Activated CD4-positive, alpha-beta T cell treated with anti-CD3 and anti-CD28 coated beads, Interleukin-2, amount 10 ng/mL, durations not matched to agents 24 days and 14 days (primary cell): ENCODE measurements at regions not wholly inside any gene's neighbourhood (a gene's known extent, or its start where the extent isn't known, plus 50 kb on each side); places are given as distances from the start of the nearest gene placed in this dataset.

ENCODE experiments used
- DNase-seq: peaks from one replicate; pipeline ENCODE4 v3.0.0; 2022
- H3K27ac Mint-ChIP-seq: one replicate; pipeline ENCODE4 v1.8.0; 2022; ENCODE audit warnings: mild to moderate bottlenecking, mixed read lengths
- H3K27me3 Mint-ChIP-seq: one replicate; pipeline ENCODE4 v1.8.0; 2022; ENCODE audit warnings: mixed read lengths
- H3K36me3 Mint-ChIP-seq: one replicate; pipeline ENCODE4 v1.8.0; 2022; ENCODE audit warnings: low read depth, mild to moderate bottlenecking, mixed read lengths
- H3K4me1 Mint-ChIP-seq: one replicate; pipeline ENCODE4 v1.8.0; 2021; ENCODE audit warnings: mixed read lengths
- H3K4me3 Mint-ChIP-seq: one replicate; pipeline ENCODE4 v1.8.0; 2022; ENCODE audit warnings: mild to moderate bottlenecking, moderate library complexity, mixed read lengths
- H3K9me3 Mint-ChIP-seq: one replicate; pipeline ENCODE4 v1.8.0; 2021; ENCODE audit warnings: mixed read lengths
- intact Hi-C: fragments of 100-400 bp; cut with micrococcal nuclease; formaldehyde crosslinking; loops from one replicate; pipeline ENCODE4 v1.15.1; 2023

DNA sequence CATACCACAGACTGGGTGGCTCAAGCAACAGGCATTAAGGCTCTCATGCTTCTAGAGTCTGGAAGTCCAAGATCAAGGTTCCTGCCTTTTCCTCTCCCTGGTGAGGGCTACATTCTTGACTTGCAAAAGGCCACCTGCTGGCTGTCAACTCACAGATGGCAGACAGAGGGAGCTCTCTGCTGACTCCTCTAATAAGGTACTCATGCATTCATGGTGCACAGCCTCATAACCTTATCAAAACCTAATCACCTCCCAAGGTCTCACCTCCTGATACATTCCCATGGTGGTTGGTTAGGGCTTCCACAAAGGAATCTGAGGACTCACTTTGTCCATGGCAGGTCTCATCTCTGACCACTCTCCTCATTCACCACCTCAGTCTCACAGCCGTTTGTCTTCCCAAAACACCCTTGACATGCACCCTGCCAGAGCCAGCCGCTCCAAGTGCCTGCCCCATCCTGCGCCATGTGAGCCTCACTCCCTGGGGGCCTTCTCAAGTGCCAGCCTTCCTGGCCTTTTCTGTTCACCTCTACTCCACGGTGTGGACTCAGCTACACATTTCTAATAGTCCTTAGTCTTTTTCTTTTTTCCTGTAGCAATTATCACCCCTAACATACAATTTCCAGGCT lies 400.3 kb upstream of the ADARB2 start:
- peaks cover 4% of the 10 kb centered on the region for H3K27me3 Mint-ChIP-seq
- no peaks in the 10 kb centered on the region for H3K9me3 Mint-ChIP-seq
- no peak overlapping the region for H3K4me3 Mint-ChIP-seq
- DNase-seq = peak; percentile 61
- intact Hi-C loops = no loop called here
- no peaks in the 10 kb centered on the region for H3K4me1 Mint-ChIP-seq
- H3K36me3 Mint-ChIP-seq = no peaks in the 10 kb centered on the region
- no peak overlapping the region for H3K27ac Mint-ChIP-seq

DNA sequence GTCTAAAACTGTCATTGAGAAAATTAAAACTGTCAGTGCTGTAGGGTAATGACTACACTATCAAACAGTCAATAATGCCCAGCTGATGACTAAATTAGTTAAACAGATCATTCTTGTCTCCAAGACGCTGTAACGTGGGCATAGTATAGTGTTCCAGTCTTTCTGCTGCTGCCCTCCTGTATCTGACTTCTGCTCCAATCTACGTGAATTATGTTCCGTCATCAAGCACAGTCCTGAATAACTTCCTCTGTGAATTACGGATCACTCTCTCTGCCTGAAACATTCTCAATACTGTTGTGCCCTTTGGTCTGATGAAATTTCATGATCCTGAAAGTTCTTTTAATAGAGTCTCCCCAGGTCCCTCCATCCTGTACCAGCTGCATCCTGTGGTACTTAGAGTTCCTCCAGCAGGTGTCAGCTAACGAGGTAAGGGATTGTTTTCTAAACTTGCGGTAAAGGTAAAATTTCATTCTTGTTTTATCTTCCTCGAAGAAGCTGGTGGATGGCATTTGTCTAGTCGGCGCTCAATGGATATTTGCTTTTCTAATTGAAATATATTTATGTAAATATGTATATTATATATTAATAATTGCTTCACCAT lies 393.5 kb upstream of the ADARB2 start:
- no peaks in the 10 kb centered on the region for H3K27me3 Mint-ChIP-seq

DNA sequence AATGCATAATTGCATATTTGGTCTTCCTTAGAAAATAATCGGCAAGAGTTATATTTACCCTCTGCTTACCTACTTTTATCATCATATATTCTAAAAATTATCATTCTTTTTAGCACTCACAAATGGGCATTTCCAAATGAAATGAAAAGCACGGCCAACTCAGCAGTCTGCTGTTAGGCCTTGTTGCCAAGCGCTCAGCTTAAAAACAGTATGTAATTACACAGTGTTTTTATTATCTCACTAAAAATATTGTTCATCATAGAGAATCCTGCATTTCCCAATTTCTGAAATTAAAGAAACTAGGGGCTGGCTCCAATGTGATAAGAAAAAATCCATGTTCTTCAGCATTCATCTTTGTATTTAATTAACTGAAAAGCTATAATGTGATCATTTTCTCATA lies 391.7 kb upstream of the ADARB2 start:
- DNase-seq = no peak
- H3K27me3 Mint-ChIP-seq = no peaks in the 10 kb centered on the region
- no peak overlapping the region for H3K27ac Mint-ChIP-seq
- no peak overlapping the region for H3K4me3 Mint-ChIP-seq
- H3K36me3 Mint-ChIP-seq = no peaks in the 10 kb centered on the region
- no peaks in the 10 kb centered on the region for H3K4me1 Mint-ChIP-seq
- no peaks in the 10 kb centered on the region for H3K9me3 Mint-ChIP-seq
- intact Hi-C loops = no loop called here

More for the DNA sequence above, 393.5 kb upstream of the ADARB2 start:
- Mint-ChIP-seq H3K36me3 (no peaks in the 10 kb centered on the region), H3K27ac (no peak overlapping the region), H3K4me3 (no peak overlapping the region), H3K4me1 (no peaks in the 10 kb centered on the region), H3K9me3 (no peaks in the 10 kb centered on the region)
- no peak for DNase-seq
- intact Hi-C loops = no loop called here

DNA sequence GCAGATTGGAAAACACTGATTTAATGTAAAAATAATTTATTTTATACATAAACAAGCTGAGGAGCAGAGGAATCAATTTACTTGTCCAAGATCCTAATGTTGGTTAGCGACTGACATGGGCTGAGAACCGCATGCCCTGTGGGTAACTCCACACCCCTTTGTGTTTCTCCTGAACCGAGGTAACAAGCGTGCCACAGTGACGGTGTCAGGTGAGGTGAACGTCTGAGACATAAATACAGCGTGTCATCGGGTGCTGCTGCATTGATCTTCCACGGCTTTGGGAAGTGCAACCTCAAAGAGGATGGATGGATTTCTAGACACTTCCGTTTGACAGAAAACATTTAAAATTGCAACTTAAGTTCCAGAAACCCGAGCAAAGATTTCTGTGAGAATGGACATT lies 386.8 kb upstream of the ADARB2 start:
- no peak overlapping the region for H3K27ac Mint-ChIP-seq
- H3K27me3 Mint-ChIP-seq = no peaks in the 10 kb centered on the region
- no peaks in the 10 kb centered on the region for H3K4me1 Mint-ChIP-seq
- intact Hi-C loops = no loop called here
- no peak overlapping the region for H3K4me3 Mint-ChIP-seq
- no peaks in the 10 kb centered on the region for H3K36me3 Mint-ChIP-seq
- H3K9me3 Mint-ChIP-seq = no peaks in the 10 kb centered on the region
- no peak for DNase-seq

DNA sequence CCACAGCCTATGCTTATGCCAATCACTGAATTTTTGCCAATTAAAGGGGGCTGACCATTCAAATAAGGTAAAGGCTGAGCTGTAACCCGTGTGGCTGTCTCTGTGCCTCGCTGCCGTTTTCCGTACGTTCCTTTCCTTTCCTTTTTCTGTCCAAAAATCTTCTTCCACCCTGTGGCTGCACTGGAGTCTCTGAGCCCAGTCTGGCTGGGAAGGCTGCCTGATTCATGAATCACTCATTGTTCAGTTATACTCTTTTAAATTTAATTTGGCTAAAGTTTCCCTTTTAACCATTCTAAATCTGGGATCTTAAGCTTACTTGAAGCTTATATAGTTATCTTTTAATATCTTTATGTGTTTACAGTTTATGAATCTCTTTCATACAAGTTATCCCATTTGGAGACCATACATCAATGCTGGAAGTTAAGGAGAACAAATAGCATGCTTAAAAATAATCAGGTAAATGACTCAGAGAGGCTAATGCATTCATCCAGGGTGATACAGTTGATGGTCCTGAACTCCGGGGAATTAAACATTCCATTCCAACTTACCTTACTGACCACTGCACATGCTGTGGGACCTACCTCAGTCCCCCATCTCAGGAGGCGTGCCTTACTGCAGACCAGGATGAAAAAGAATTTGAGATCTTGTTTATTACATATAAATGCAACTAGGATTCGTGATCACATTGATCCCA lies 385.3 kb upstream of the ADARB2 start:
- Mint-ChIP-seq H3K36me3 (no peaks in the 10 kb centered on the region), H3K4me3 (no peak overlapping the region), H3K4me1 (no peaks in the 10 kb centered on the region), H3K9me3 (no peaks in the 10 kb centered on the region), H3K27ac (no peak overlapping the region), H3K27me3 (no peaks in the 10 kb centered on the region)
- intact Hi-C loops = no loop called here
- DNase-seq = peak; percentile 32

DNA sequence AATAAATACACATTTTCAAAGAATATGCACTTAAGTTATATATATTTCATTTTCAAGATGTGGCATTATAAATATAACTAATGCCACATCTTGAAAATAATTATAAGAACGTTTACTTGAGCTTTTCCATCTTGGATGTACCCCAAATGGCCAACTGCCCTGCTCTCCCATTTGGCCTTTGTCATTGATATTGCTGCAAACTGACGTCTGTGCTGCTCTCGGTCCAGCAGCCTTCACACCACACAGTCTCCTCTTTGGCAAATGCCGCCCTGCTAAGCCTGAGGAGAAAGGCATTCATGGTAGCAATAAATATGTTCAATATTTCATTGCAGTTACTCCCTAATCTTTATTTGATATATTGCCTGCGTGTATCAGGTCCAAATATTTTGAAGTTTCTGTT lies 384.6 kb upstream of the ADARB2 start:
- Mint-ChIP-seq H3K27ac (no peak overlapping the region), H3K27me3 (no peaks in the 10 kb centered on the region), H3K4me3 (no peak overlapping the region), H3K36me3 (no peaks in the 10 kb centered on the region), H3K9me3 (no peaks in the 10 kb centered on the region), H3K4me1 (no peaks in the 10 kb centered on the region)
- intact Hi-C loops = no loop called here
- DNase-seq = no peak

DNA sequence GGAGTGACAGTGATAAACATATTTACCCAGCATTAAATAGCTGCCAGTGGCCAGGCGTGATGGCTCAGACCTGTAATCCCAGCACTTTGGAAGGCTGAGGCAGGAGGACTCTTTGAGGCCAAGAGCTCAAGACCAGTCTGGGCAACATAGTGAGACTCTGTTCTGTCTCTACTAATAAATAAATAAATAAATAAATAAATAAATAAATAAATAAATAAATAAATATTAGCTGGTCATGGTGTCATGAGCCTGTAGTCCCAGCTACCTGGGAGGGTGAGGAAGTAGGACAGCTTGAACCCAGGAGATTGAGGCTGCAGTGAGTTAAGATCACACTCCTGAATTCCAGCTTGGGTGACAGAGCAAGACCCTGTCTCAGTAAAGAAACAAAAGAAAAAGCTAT lies 384.0 kb upstream of the ADARB2 start:
- Mint-ChIP-seq H3K27ac (no peak overlapping the region), H3K36me3 (no peaks in the 10 kb centered on the region), H3K4me1 (no peaks in the 10 kb centered on the region), H3K9me3 (no peaks in the 10 kb centered on the region), H3K27me3 (no peaks in the 10 kb centered on the region), H3K4me3 (no peak overlapping the region)
- intact Hi-C loops = no loop called here
- DNase-seq = no peak

DNA sequence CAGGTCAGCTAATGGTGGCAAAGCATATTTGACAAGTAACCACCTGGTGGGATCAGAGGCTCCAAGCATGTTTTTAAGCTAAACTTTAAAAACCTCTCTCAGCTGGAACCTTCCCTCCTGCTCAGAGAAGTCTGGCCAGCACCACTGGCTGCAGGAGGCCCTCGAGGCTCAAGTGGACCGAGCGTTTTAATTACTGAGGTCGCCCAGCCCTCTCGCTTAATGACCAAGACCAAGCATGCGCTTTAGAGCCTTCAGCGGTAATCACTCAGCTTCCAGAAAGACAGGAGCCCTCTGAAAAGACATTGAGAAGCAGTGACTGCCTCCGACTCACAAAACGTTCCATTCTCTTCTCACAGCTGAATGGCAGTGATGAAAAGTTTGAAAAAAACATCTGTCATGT lies 383.4 kb upstream of the ADARB2 start:
- DNase-seq = no peak
- Mint-ChIP-seq H3K36me3 (no peaks in the 10 kb centered on the region), H3K4me3 (no peak overlapping the region), H3K4me1 (no peaks in the 10 kb centered on the region), H3K27me3 (no peaks in the 10 kb centered on the region), H3K9me3 (no peaks in the 10 kb centered on the region), H3K27ac (no peak overlapping the region)
- intact Hi-C loops = no loop called here

DNA sequence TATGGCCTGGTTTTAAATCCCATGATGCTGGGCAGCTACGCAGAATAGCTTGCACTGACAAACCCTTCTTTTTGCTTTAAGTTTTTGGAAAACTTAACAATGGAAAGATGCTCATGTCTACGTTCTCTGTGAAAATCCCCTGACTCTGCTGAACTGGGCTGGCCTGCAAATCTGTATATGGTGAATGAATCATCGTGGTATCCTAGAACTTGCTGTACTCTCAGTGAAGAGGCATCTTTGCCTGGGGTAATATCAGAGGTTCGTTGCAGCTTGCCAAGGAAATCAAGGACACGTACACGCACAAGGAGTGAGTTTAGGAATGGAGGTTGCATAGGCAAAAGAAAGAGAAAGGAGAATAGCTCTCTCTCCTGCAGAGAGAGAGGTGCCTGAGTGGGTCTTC lies 382.0 kb upstream of the ADARB2 start:
- no peaks in the 10 kb centered on the region for H3K9me3 Mint-ChIP-seq
- intact Hi-C loops = no loop called here
- no peak overlapping the region for H3K4me3 Mint-ChIP-seq
- H3K36me3 Mint-ChIP-seq = no peaks in the 10 kb centered on the region
- no peaks in the 10 kb centered on the region for H3K4me1 Mint-ChIP-seq
- no peaks in the 10 kb centered on the region for H3K27me3 Mint-ChIP-seq
- H3K27ac Mint-ChIP-seq = no peak overlapping the region
- DNase-seq = no peak

DNA sequence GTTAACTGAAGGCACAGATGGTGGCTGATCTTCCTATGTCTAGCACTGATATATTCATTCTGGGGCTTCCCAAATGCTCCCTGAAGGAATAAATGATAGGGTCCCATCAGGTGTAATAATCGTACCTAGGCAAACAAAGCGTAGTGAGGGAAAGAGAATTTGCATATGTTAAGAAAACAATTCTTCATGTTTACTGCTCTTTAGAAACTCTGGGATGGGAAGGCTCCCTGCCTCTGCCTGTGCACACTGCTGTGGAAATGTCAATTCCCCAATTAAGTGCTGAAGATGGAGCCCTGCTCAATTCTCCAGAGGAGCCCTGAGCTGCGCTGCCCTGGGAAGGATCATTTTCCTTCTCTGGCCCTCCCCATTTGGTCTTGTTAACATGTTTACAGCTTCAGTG lies 380.9 kb upstream of the ADARB2 start:
- no peaks in the 10 kb centered on the region for H3K9me3 Mint-ChIP-seq
- H3K36me3 Mint-ChIP-seq = no peaks in the 10 kb centered on the region
- intact Hi-C loops = no loop called here
- DNase-seq = no peak
- H3K4me3 Mint-ChIP-seq = no peak overlapping the region
- H3K27ac Mint-ChIP-seq = no peak overlapping the region
- no peaks in the 10 kb centered on the region for H3K4me1 Mint-ChIP-seq
- no peaks in the 10 kb centered on the region for H3K27me3 Mint-ChIP-seq

DNA sequence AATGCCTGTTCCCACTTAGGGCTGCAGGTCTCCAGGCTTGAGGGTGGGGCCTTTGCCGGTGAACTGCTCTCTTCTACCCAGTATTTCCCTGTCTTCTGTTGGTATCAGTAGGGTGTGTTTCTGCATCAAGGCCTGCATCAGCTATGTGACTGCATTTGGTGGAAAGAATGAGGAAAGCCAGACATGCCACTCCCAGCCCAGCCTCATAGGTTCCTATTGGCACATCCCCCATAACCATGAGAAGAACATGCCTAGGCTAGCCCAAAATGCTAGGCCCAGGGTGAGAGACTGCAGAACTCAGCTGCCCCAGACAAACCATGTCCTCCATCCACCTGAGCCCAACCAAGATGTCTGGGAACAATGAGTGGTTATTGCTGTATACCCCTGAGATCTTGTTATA lies 380.3 kb upstream of the ADARB2 start:
- Mint-ChIP-seq H3K9me3 (no peaks in the 10 kb centered on the region), H3K4me3 (no peak overlapping the region), H3K36me3 (no peaks in the 10 kb centered on the region), H3K27me3 (no peaks in the 10 kb centered on the region), H3K4me1 (no peaks in the 10 kb centered on the region), H3K27ac (no peak overlapping the region)
- intact Hi-C loops = no loop called here
- no peak for DNase-seq

DNA sequence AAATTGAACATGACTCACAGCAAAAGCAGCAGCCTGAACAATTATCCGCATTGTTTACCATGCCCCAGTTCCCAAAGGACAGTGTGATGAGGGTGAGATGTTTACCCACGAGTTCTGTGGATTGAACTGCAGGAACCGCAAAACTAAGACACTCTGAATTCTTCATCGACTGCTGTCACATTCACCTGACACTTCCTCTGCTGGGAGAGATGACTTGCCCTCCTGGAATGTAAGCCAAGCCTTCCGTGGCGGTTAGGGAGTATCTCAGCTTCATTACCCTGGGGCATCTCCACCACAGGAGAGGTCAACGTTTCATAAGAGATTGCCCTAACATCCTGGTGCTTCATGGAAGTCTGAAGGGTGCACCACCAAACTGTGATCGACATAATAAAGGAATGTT lies 374.6 kb upstream of the ADARB2 start:
- intact Hi-C loops = no loop called here
- Mint-ChIP-seq H3K4me1 (no peaks in the 10 kb centered on the region), H3K36me3 (no peaks in the 10 kb centered on the region), H3K9me3 (no peaks in the 10 kb centered on the region), H3K27me3 (no peaks in the 10 kb centered on the region), H3K4me3 (no peak overlapping the region), H3K27ac (no peak overlapping the region)
- no peak for DNase-seq

DNA sequence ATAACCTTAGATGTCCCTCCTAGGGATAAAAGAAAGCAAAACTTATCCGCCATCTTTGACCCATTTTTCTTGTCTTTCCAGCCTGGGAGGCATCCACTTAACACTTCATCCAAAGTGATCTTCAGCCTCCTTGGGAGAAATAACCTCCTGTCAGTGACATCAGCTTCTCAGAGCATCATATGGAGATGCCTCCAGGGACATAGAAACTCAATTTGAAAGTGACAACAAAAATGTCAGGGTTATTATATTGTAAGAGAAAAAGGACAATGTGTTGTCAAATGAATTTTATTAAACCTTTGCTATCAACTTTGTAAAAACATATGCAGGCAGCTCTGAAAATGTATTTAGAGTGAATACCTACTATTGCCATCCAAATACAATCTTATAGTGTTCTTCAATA lies 371.2 kb upstream of the ADARB2 start:
- Mint-ChIP-seq H3K9me3 (no peaks in the 10 kb centered on the region), H3K36me3 (no peaks in the 10 kb centered on the region), H3K27me3 (no peaks in the 10 kb centered on the region), H3K27ac (no peak overlapping the region), H3K4me3 (no peak overlapping the region), H3K4me1 (no peaks in the 10 kb centered on the region)
- no peak for DNase-seq
- intact Hi-C loops = no loop called here

DNA sequence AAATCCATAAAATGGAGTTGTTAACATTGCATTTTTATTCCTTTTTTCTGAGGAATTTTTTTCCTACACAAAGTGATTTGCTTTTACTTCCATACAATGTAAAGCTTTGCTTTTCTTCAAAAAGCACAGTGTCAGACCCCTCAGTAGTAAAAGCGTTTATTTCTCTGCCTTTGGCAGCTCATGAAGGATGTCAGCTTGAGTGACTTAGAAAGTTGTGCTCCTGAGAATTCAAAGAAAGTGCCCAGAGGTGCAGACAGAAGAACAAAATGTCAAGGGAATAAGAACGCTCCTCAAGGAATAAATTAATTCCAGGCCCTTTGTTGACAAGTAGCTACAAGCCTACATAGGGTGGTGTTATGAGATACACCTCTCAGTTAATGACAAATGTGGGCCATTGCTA lies 369.3 kb upstream of the ADARB2 start:
- H3K9me3 Mint-ChIP-seq = no peaks in the 10 kb centered on the region
- H3K4me1 Mint-ChIP-seq = no peaks in the 10 kb centered on the region
- DNase-seq = no peak
- H3K27ac Mint-ChIP-seq = no peak overlapping the region
- intact Hi-C loops = no loop called here
- no peak overlapping the region for H3K4me3 Mint-ChIP-seq
- no peaks in the 10 kb centered on the region for H3K36me3 Mint-ChIP-seq
- H3K27me3 Mint-ChIP-seq = no peaks in the 10 kb centered on the region

DNA sequence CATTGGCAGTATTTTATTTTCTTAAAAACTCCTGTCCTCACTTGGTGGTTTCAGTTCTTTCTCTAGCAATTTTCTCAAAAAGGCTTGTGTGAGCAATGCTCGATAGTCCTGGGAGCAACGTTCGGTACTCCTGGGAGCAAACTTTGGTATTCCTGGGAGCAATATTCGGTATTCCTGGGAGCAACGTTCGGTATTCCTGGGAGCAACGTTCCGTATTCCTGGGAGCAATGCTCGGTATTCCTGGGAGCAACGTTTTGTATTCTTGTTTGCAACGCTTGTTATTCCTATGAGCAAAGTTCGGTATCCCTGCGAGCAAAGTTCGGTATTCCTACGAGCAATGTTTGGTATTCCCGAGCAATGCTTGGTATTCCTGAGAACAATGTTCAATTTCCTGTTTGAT lies 362.0 kb upstream of the ADARB2 start:
- no peaks in the 10 kb centered on the region for H3K36me3 Mint-ChIP-seq
- no peak overlapping the region for H3K4me3 Mint-ChIP-seq
- intact Hi-C loops = no loop called here
- H3K9me3 Mint-ChIP-seq = no peaks in the 10 kb centered on the region
- peak; percentile 11 for DNase-seq
- no peaks in the 10 kb centered on the region for H3K27me3 Mint-ChIP-seq
- no peak overlapping the region for H3K27ac Mint-ChIP-seq
- H3K4me1 Mint-ChIP-seq = no peaks in the 10 kb centered on the region
